ENCODE measurements at regions not wholly inside any gene's neighbourhood (a gene's known extent, or its start where the extent isn't known, plus 50 kb on each side); places are given as distances from the start of the nearest gene placed in this dataset.

DNA sequence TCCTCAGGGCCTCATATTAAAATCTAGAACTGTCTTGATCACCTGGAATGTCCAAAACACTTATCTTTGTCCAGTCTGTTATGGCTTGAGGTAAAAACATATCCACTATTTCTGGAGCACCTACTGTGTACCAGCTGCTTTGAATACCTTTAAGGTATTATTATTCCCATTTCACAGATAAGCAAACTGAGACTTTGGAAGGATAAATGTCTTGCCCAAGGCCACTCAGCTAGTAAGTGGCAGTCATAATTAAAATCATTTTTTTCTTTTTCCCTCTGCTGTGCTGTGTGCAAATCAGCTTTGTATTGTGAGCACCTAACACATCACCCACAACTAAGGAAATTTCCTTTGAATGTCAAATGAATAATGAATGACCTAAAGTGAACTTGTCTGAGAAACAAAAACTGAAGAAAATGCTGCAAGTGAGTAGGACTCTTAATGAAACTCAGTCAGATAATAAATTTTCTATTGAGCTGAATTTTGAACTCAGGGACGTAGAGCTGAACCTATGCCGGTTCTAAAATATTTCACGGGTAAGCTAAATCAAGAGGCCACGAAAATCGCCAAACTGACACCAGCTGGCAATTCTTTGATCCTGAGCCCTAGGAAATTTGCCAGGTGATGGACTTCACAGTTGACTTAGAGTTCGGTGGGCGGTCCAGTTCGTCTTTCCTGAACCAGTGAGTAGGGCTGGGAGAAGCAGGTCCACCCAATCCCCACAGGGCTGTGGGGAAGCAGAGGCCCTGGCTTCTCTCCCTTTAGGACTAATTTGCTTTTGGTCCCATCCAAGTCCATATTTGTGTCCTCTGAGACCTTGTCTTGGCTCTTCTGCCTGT, 159.7 kb upstream of the PWP1 start:
- Mint-ChIP-seq H3K4me1 (ENCODE audit: low read depth) (no peaks in the 10 kb centered on the region), H3K4me3 (no peak overlapping the region), H3K27me3 (ENCODE audit: low read depth) (no peaks in the 10 kb centered on the region), H3K36me3 (ENCODE audit: low read depth) (peaks cover 16% of the 10 kb centered on the region), H3K27ac (no peak overlapping the region), H3K9me3 (peaks cover 7% of the 10 kb centered on the region)
- DNase-seq: no peak
- CTCF ChIA-PET: no interaction called here
- intact Hi-C loops (cut with micrococcal nuclease): no loop called here

DNA sequence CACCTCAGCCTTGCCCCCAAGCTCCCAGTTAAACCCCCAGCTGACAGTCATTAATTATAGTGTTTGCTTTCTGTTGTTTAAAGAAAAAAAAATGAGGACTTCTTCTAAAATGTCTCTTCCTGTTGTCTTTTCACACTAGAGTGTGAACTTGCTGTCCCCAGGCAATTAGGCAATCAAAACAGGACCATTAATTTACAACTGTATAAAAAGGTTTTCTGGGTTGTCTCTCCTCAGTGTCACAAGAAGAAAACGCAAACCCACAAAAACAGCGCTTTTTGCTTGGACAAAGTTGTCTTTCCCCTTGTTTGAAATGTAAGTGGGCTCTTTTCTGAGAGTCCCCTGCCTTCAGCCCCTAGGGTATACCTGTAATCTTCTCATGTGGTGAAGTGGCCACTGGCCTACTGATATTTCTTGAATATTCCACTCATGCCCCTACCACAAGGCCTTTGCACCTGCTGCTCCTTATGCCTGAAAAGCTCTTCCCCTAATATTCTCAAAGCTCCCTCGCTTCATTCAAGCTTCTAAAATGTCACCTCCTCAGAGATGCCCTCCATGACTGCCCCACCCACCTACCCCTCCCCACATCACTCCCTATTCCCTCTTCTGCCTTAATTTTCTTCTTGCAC, 158.9 kb upstream of the PWP1 start:
- H3K27ac Mint-ChIP-seq: no peak overlapping the region
- no peaks in the 10 kb centered on the region for H3K4me1 Mint-ChIP-seq (ENCODE audit: low read depth)
- H3K4me3 Mint-ChIP-seq: no peak overlapping the region
- H3K27me3 Mint-ChIP-seq (ENCODE audit: low read depth): no peaks in the 10 kb centered on the region
- intact Hi-C loops (cut with micrococcal nuclease): no loop called here
- CTCF ChIA-PET: no interaction called here
- H3K9me3 Mint-ChIP-seq: peaks cover 5% of the 10 kb centered on the region
- no peak for DNase-seq
- H3K36me3 Mint-ChIP-seq (ENCODE audit: low read depth): peaks cover 10% of the 10 kb centered on the region

DNA sequence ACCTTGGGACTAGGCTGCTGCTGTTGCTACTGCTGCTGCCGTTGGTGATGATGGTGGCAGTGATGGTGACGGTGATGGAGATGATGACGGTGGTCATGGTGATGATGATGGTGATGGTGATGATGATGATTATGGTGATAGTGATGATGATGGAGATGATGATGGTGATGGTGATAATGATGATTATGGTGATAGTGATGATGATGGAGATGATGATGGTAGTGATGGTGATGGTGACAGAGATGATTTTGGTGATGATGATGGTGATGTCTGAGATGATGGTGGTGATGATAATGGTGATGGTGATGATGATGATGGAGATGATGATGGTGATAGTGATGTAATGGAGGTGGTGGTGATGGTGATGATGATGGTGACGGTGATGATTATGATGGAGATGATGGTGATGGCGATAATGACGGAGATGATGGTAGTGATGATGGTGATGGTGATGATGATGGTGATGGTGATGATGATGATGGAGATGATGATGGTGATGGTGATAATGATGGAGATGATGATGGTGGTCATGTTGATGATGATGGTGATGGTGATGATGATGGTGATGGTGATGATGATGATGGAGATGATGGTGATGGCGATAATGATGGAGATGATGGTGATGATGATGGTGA, 156.8 kb upstream of the PWP1 start:
- Mint-ChIP-seq H3K4me1 (ENCODE audit: low read depth) (peaks cover 10% of the 10 kb centered on the region), H3K4me3 (no peak overlapping the region), H3K36me3 (ENCODE audit: low read depth) (peaks cover 9% of the 10 kb centered on the region), H3K27me3 (ENCODE audit: low read depth) (no peaks in the 10 kb centered on the region), H3K9me3 (peaks cover 6% of the 10 kb centered on the region), H3K27ac (no peak overlapping the region)
- DNase-seq: no peak
- CTCF ChIA-PET: no interaction called here
- intact Hi-C loops (cut with micrococcal nuclease): no loop called here

DNA sequence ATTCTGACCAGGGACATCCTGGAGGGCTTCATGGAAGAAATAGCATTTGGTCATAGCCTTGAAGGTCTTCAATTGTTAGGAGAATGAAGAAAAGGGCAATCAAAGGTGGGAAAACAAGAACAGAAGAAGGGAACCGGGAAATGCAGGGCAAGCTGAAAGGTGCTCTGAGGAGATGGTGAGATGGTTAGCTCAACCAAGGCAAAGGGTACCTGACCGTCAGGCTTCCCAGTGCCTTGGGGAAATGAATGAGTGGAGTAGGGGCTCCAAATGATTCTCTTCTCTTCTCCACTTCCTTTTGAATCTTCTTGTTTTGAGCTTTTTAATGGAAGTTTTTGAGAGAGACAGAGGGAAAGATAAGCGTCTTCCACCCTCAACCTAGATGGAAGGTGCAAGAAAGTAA, 155.6 kb upstream of the PWP1 start:
- H3K4me3 Mint-ChIP-seq: no peak overlapping the region
- DNase-seq: no peak
- intact Hi-C loops (cut with micrococcal nuclease): no loop called here
- no peak overlapping the region for H3K27ac Mint-ChIP-seq
- peaks cover 6% of the 10 kb centered on the region for H3K9me3 Mint-ChIP-seq
- CTCF ChIA-PET: no interaction called here
- peaks cover 9% of the 10 kb centered on the region for H3K36me3 Mint-ChIP-seq (ENCODE audit: low read depth)
- H3K27me3 Mint-ChIP-seq (ENCODE audit: low read depth): no peaks in the 10 kb centered on the region
- H3K4me1 Mint-ChIP-seq (ENCODE audit: low read depth): peaks cover 10% of the 10 kb centered on the region

DNA sequence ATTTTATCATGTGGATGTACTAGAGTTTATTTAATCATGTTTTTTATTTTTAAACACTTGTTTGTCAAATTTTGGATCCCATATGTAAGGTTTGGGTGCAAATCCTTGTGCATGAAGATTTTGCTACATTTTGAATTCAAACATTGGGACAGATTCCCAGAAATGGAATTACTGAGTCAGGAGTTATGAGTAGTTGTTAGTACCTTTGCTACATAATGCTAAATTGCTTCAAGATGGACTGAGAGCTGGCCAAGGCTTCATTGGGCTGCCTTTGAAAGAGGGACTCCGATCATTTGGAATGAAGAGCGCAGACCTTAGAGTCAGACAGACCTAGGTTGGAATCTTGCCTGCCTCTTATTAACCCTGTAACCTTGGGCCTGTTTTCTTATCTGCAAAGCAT, 154.9 kb upstream of the PWP1 start:
- no peaks in the 10 kb centered on the region for H3K27me3 Mint-ChIP-seq (ENCODE audit: low read depth)
- peaks cover 9% of the 10 kb centered on the region for H3K36me3 Mint-ChIP-seq (ENCODE audit: low read depth)
- no peak for DNase-seq
- peaks cover 10% of the 10 kb centered on the region for H3K4me1 Mint-ChIP-seq (ENCODE audit: low read depth)
- intact Hi-C loops (cut with micrococcal nuclease): no loop called here
- CTCF ChIA-PET: interaction anchor here (1.0 kb wide), 1 partner anchor 124 kb away, joined by 5 read pairs; no protein-coding TSS in a partner anchor
- H3K4me3 Mint-ChIP-seq: no peak overlapping the region
- no peak overlapping the region for H3K27ac Mint-ChIP-seq
- peaks cover 6% of the 10 kb centered on the region for H3K9me3 Mint-ChIP-seq

DNA sequence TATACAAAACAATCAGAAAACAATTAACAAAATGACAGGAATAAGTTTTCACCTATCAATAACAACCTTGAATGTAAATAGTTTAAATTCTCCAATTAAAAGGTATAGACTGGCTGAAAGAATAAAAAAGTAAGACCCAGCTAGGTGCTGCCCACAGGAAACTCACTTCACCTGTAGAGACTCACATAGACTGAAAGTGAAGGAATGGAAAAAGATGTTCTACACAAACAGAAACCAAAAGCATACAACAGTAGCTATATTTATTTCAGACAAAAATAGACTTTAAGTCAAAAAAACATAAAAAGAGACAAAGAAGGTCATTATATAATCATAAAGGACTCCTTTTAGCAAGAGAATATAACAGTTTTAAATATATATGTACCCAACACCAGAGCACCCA, 152.4 kb upstream of the PWP1 start:
- intact Hi-C loops (cut with micrococcal nuclease): no loop called here
- peaks cover 6% of the 10 kb centered on the region for H3K36me3 Mint-ChIP-seq (ENCODE audit: low read depth)
- no peaks in the 10 kb centered on the region for H3K27me3 Mint-ChIP-seq (ENCODE audit: low read depth)
- DNase-seq: no peak
- no peak overlapping the region for H3K4me3 Mint-ChIP-seq
- peaks cover 6% of the 10 kb centered on the region for H3K9me3 Mint-ChIP-seq
- no peak overlapping the region for H3K27ac Mint-ChIP-seq
- H3K4me1 Mint-ChIP-seq (ENCODE audit: low read depth): peaks cover 10% of the 10 kb centered on the region
- CTCF ChIA-PET: interaction anchor here (0.6 to 1.2 kb wide), 3 partner anchors 9 to 401 kb away, joined by 3 to 4 read pairs (median 3); no protein-coding TSS in a partner anchor

DNA sequence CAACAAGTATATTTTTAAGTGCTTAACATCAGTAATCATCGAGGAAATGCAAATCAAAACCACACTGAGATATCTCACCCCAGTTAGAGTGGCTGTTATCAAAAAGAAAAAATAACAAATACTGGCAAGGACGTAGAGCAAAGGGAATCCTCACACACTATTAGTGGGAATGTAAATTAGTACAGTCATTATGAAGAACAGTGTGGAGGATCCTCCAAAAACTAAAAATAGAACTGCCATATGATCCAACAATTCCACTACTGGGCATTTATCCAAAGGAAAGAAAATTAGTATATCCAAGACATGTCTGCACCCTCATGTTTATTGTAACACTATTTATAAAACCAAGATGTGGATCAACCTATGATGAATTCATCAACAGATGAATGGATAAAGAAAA, 149.0 kb upstream of the PWP1 start:
- intact Hi-C loops (cut with micrococcal nuclease): no loop called here
- Mint-ChIP-seq H3K27ac (no peak overlapping the region), H3K36me3 (ENCODE audit: low read depth) (peaks cover 5% of the 10 kb centered on the region), H3K9me3 (peaks cover 6% of the 10 kb centered on the region), H3K4me3 (no peak overlapping the region), H3K4me1 (ENCODE audit: low read depth) (peaks cover 23% of the 10 kb centered on the region), H3K27me3 (ENCODE audit: low read depth) (no peaks in the 10 kb centered on the region)
- DNase-seq: no peak
- CTCF ChIA-PET: no interaction called here

DNA sequence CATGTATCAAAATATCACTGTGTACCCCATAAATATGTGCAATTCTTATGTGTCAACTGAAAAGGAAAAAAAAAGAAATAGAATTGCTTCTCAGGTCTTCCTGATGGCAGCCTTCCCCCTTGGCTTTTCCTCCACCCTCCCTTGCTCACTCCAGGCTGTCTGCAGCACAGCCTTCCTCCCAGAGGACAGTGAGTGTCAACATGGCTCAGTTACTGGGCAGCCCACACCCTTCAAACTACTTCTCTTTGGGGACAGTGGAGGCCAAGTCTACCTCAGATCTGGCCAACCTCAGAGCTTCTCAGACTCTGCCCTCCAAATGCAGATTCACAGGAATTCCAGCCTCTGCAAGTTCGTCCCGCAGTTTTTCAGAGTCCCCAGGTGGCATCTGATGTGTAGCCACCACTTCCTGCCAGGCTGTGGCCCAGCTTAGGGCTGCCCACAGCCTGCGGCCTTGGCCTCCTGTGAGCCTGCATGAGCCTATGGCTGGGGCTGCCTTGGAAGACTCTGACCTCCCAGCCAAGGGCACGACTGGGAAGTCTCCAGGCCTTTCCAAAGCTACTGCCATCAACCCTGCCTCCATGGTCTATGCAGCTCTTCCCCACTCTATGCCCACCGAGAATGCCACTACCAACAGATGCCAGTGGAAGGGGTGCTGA, 148.0 kb upstream of the PWP1 start:
- CTCF ChIA-PET: interaction anchor here (0.7 kb wide), 1 partner anchor 40 kb away, joined by 4 read pairs; no protein-coding TSS in a partner anchor
- DNase-seq: no peak
- peaks cover 23% of the 10 kb centered on the region for H3K4me1 Mint-ChIP-seq (ENCODE audit: low read depth)
- H3K9me3 Mint-ChIP-seq: peaks cover 3% of the 10 kb centered on the region
- no peak overlapping the region for H3K4me3 Mint-ChIP-seq
- H3K36me3 Mint-ChIP-seq (ENCODE audit: low read depth): peaks cover 2% of the 10 kb centered on the region
- no peak overlapping the region for H3K27ac Mint-ChIP-seq
- no peaks in the 10 kb centered on the region for H3K27me3 Mint-ChIP-seq (ENCODE audit: low read depth)
- intact Hi-C loops (cut with micrococcal nuclease): no loop called here

DNA sequence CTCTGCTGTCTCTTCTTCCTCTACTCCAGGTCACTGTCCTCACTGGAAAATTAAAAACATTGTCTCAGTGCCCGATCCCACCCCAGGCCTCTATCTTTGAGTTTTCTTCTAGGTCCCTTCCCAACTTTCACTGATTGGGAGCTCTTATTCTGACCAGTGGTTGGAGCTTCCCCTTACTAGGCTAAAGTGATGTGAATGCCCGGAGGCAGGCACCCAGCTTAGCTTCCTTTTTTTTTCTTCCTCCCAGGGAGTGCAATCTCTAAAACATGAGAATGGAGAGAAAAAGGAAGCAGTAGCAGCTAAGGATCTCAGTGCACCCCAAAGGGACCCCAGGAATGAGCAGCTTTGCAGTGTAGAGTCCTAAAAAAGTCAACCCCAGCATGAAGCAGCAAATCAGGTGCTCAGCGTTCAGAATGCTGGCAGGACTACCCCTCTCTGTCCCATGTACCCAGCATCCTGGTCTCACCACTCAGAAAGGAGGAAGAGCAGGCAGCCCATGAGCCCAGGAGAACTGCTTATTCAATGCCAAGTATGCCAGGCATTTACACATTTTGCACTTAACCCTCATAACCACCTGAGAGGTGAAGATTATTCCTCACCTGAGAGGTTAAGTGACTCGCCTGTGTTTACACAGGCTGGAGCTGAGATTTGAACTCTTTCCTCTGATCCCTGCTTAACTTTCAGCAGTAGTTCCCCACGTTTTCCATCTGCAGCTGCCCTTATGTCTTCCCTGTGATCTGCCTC, 146.2 kb upstream of the PWP1 start:
- no peak for DNase-seq
- intact Hi-C loops (cut with micrococcal nuclease): no loop called here
- CTCF ChIA-PET: interaction anchor here (1.1 kb wide), 1 partner anchor 69 kb away, joined by 3 read pairs; no protein-coding TSS in a partner anchor
- peaks cover 13% of the 10 kb centered on the region for H3K4me1 Mint-ChIP-seq (ENCODE audit: low read depth)
- H3K9me3 Mint-ChIP-seq: no peaks in the 10 kb centered on the region
- H3K4me3 Mint-ChIP-seq: no peak overlapping the region
- H3K27me3 Mint-ChIP-seq (ENCODE audit: low read depth): no peaks in the 10 kb centered on the region
- no peak overlapping the region for H3K27ac Mint-ChIP-seq
- no peaks in the 10 kb centered on the region for H3K36me3 Mint-ChIP-seq (ENCODE audit: low read depth)

DNA sequence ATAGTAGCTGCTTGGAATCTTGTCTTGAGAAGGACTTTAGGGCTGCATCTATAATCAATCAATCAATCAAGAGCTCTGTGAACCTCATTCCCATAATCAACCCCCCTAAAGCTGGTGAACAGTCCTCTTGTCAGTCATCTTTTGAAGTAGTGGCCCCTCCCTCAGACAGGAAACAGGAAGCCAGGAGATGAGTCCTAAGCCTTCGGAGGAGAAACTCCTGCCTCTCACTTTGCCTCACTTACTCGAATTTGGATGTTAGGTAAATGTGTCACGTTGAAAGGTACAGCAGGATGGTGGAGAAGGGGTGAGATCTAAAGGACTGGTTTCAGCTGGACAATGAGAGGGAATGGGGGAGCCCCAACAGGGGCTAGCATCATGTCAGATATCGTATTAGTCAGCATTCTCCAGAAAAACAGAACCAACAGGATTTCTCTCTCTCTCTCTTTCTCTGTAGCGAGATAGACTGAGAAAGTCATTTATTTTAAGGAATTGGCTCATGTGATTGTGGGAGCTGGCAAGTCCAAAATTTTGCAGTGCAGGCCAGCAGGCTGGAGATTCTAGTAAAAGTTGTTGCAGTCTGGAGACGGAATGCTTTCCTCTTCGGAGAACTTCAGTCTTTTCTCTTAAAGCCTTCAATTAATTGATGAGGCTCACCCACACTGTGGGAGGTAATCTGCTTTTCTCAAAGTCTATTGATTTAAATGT, 144.4 kb upstream of the PWP1 start:
- H3K4me3 Mint-ChIP-seq: no peak overlapping the region
- intact Hi-C loops (cut with micrococcal nuclease): no loop called here
- DNase-seq: peak; percentile 7
- H3K27me3 Mint-ChIP-seq (ENCODE audit: low read depth): no peaks in the 10 kb centered on the region
- H3K36me3 Mint-ChIP-seq (ENCODE audit: low read depth): peaks cover 6% of the 10 kb centered on the region
- H3K27ac Mint-ChIP-seq: no peak overlapping the region
- CTCF ChIA-PET: no interaction called here
- no peaks in the 10 kb centered on the region for H3K9me3 Mint-ChIP-seq
- peaks cover 15% of the 10 kb centered on the region for H3K4me1 Mint-ChIP-seq (ENCODE audit: low read depth)

DNA sequence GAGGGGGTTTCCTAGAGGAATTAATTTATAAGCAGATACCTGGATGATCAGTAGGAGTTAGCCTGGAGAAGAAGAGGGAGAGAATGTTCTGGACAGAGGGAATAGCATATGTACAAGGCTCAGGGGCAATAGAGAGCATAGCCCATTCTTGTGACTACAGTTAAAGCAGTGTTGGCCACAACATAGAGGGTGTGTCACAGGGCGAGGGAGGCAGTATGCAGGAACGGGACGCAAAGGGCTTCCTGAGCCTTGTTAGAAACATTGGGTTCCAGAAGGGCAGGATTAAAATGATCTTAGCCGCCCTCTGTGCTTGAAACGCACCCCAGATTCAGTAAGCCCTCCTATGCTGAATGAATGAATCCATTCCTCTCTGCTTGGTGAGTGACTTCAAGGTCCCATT, 142.2 kb upstream of the PWP1 start:
- no peak overlapping the region for H3K4me3 Mint-ChIP-seq
- no peak for DNase-seq
- intact Hi-C loops (cut with micrococcal nuclease): no loop called here
- peaks cover 17% of the 10 kb centered on the region for H3K4me1 Mint-ChIP-seq (ENCODE audit: low read depth)
- CTCF ChIA-PET: no interaction called here
- no peak overlapping the region for H3K27ac Mint-ChIP-seq
- no peaks in the 10 kb centered on the region for H3K9me3 Mint-ChIP-seq
- peaks cover 14% of the 10 kb centered on the region for H3K36me3 Mint-ChIP-seq (ENCODE audit: low read depth)
- no peaks in the 10 kb centered on the region for H3K27me3 Mint-ChIP-seq (ENCODE audit: low read depth)

Data from activated naive CD4-positive, alpha-beta T cell treated with anti-CD3 and anti-CD28 coated beads for 36 hours (primary cell).